ENCODE measurements at regions not wholly inside any gene's neighbourhood (a gene's known extent, or its start where the extent isn't known, plus 50 kb on each side); places are given as distances from the start of the nearest gene placed in this dataset.

- TF ChIP-seq CTCF (IDR thresholded peaks at IDR 0.05; ENCODE audit: low read depth, low read length, missing input control) (no peak), YY1 (IDR thresholded peaks at IDR 0.05) (no peak), TAF1 (conservative IDR thresholded peaks at IDR 0.05) (no peak), HNF4G (IDR thresholded peaks at IDR 0.05) (no peak), EGR1 (IDR thresholded peaks at IDR 0.05; ENCODE audit: low read depth in 2 of 2) (no peak), MAX (IDR thresholded peaks at IDR 0.05) (no peak), GABPA (IDR thresholded peaks at IDR 0.05 in 1 of 2, conservative IDR thresholded peaks at IDR 0.05 in 1 of 2) (no peak), NR2F2 (IDR thresholded peaks at IDR 0.05) (no peak), ZBTB33 (IDR thresholded peaks at IDR 0.05) (no peak), RAD21 (IDR thresholded peaks at IDR 0.05) (no peak), RXRA (IDR thresholded peaks at IDR 0.05) (no peak)
Observed at GRCh38 chr5:164746723-164747122, 1241.3 kb downstream of the MAT2B start.

All from liver (tissue), 3 donors.